Chondrocyte (in vitro differentiated cells): ENCODE measurements at regions not wholly inside any gene's neighbourhood (a gene's known extent, or its start where the extent isn't known, plus 50 kb on each side); places are given as distances from the start of the nearest gene placed in this dataset.

ENCODE experiments used
- DNase-seq: peaks from one replicate; pipeline ENCODE4 v3.0.0; 2021; ENCODE audit warnings: mixed read lengths, low spot score
- H3K27ac Mint-ChIP-seq: one replicate; pipeline ENCODE4 v1.8.0; 2021; ENCODE audit warnings: mild to moderate bottlenecking, moderate library complexity, mixed read lengths; ENCODE audit not compliant: unreplicated experiment
- H3K27me3 Mint-ChIP-seq: 2 replicates; pipeline ENCODE4 v1.8.0; 2021; ENCODE audit warnings: low read depth, mixed read lengths
- H3K36me3 Mint-ChIP-seq: 2 replicates; pipeline ENCODE4 v1.8.0; 2021; ENCODE audit warnings: low read depth, mixed read lengths
- H3K4me1 Mint-ChIP-seq: 2 replicates; pipeline ENCODE4 v1.8.0; 2021; ENCODE audit warnings: low read depth, mild to moderate bottlenecking, mixed read lengths
- H3K4me3 Mint-ChIP-seq: one replicate; pipeline ENCODE4 v1.8.0; 2021; ENCODE audit warnings: mild to moderate bottlenecking, moderate library complexity, mixed read lengths; ENCODE audit not compliant: unreplicated experiment
- H3K9me3 Mint-ChIP-seq: 2 replicates; pipeline ENCODE4 v1.8.0; 2021; ENCODE audit warnings: low read depth, mixed read lengths
- TF ChIP-seq, protein P1 (sequence below): fragments of 200-600 bp; sonication (generic); IDR thresholded peaks from 2 replicates; pipeline ENCODE4 v1.5.0; 2021; ENCODE audit warnings: antibody characterized with exemption, mild to moderate bottlenecking, moderate library complexity

DNA sequence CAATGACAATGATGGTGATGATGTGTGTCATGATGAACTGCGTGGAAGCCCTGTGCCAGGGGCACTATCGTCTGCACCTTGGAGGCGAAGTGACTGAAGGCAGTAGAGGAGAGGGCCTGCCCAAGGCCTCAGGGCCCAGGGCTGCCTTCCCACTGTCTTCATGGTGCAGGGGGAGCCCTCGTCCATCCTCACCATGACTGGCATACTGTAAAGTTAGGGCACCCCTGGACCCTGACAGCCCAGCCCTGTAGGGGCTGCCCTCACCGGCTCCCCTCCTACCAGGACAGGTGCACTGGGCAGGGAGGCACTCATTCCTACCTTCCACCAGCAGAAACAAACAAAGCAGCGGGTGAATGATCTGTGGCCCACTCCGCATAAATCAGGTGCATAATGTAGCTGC, 156.9 kb upstream of the C1orf174 start:
- H3K9me3 Mint-ChIP-seq = no peaks in the 10 kb centered on the region
- H3K27ac Mint-ChIP-seq = no peak overlapping the region
- no peaks in the 10 kb centered on the region for H3K36me3 Mint-ChIP-seq
- H3K4me1 Mint-ChIP-seq = no peaks in the 10 kb centered on the region
- TF ChIP-seq, protein P1, sequence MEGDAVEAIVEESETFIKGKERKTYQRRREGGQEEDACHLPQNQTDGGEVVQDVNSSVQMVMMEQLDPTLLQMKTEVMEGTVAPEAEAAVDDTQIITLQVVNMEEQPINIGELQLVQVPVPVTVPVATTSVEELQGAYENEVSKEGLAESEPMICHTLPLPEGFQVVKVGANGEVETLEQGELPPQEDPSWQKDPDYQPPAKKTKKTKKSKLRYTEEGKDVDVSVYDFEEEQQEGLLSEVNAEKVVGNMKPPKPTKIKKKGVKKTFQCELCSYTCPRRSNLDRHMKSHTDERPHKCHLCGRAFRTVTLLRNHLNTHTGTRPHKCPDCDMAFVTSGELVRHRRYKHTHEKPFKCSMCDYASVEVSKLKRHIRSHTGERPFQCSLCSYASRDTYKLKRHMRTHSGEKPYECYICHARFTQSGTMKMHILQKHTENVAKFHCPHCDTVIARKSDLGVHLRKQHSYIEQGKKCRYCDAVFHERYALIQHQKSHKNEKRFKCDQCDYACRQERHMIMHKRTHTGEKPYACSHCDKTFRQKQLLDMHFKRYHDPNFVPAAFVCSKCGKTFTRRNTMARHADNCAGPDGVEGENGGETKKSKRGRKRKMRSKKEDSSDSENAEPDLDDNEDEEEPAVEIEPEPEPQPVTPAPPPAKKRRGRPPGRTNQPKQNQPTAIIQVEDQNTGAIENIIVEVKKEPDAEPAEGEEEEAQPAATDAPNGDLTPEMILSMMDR = no peak
- H3K27me3 Mint-ChIP-seq = no peaks in the 10 kb centered on the region
- no peak for DNase-seq
- H3K4me3 Mint-ChIP-seq = no peak overlapping the region

DNA sequence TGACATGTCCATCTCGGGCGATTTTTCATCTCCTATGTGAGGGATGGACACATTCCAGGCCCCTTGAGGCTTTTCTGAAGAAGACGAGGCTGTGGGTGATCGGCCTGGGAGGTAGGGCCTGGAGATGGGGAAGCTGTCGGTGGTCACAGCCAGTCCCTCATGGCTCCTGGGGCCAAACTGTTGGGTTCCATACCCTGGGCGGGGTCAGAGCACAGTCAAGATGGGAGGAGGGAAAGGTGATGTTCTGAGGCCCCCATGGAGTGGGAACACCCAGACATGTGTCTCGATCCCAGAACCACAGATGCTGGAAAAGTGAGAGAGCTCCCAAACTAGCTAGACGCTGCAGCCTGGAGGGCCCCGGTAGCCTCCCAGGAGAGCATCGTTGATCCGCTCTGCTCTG, 157.5 kb upstream of the C1orf174 start:
- Mint-ChIP-seq H3K36me3 (no peaks in the 10 kb centered on the region), H3K27me3 (no peaks in the 10 kb centered on the region), H3K4me1 (no peaks in the 10 kb centered on the region), H3K27ac (no peak overlapping the region), H3K4me3 (no peak overlapping the region), H3K9me3 (no peaks in the 10 kb centered on the region)
- TF ChIP-seq, protein P1 = no peak
- no peak for DNase-seq

DNA sequence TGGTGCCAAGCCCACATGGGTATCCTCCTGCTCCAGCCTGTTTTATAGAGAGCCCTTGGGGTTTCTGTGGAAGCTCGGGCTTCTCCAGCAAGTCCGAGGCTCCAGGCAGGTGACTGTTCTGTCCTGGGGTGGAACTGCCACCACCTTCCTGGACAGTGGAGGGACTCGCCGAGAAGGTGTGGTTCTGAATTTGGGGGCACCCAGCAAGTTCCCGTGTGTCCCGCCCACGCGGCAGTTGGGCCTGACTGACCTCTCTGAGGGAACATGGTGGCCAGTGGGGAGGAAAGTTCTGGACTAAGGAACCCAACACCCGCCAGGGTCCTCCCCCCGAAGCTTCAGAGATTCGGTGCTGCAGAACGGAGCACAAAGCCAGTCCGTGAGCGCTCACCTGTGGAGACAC, 158.1 kb upstream of the C1orf174 start:
- no peaks in the 10 kb centered on the region for H3K36me3 Mint-ChIP-seq
- DNase-seq = peak; percentile 74
- no peaks in the 10 kb centered on the region for H3K9me3 Mint-ChIP-seq
- no peak overlapping the region for H3K27ac Mint-ChIP-seq
- H3K4me3 Mint-ChIP-seq = no peak overlapping the region
- no peaks in the 10 kb centered on the region for H3K4me1 Mint-ChIP-seq
- TF ChIP-seq, protein P1 = no peak
- H3K27me3 Mint-ChIP-seq = no peaks in the 10 kb centered on the region

DNA sequence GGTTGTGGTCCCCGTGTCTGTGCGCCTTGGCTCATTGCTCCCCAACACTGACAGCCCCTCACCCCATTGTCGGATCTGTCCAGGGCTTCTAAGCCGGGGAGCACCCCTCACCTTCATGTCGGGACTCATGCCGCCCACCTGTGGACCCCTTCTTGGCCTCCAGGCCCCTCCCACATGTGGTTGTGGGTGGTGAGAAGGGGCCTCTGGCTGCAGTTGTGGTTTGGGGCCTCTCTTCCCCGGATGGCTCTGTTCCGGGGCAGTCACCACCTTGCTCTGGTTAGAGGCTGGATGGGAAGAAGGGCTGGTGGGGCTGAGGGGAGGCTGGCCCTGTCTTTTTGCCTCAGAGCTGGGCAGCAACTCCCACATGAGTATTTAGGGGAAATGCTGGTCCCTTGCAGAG, 158.6 kb upstream of the C1orf174 start:
- H3K4me1 Mint-ChIP-seq = no peaks in the 10 kb centered on the region
- no peaks in the 10 kb centered on the region for H3K9me3 Mint-ChIP-seq
- H3K27ac Mint-ChIP-seq = no peak overlapping the region
- H3K36me3 Mint-ChIP-seq = no peaks in the 10 kb centered on the region
- TF ChIP-seq, protein P1 = no peak
- peak; percentile 68 for DNase-seq
- H3K4me3 Mint-ChIP-seq = no peak overlapping the region
- H3K27me3 Mint-ChIP-seq = no peaks in the 10 kb centered on the region

DNA sequence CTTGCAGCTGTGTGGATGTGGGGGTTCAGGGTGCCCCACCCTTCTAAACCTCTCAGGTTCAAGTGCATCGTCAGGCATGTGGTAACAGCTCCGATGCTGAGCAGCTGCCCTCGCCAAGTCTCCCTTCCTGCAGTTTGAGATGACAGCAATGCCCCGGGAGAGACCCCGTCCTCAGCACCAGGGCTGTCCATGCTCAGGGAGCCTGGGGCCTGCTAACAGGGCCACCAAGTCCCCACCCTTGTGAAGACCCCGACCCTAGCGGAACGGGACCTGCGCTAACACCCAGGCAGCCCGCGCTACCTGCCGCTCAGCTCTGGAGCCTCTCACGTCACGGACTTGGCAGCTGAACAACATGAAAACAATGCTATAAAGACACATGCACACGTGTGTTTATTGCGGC, 159.2 kb upstream of the C1orf174 start:
- Mint-ChIP-seq H3K27ac (no peak overlapping the region), H3K4me3 (no peak overlapping the region), H3K36me3 (no peaks in the 10 kb centered on the region), H3K4me1 (no peaks in the 10 kb centered on the region), H3K9me3 (no peaks in the 10 kb centered on the region), H3K27me3 (no peaks in the 10 kb centered on the region)
- no peak for DNase-seq
- TF ChIP-seq, protein P1 = no peak
